B cell (primary cell): ENCODE measurements at regions not wholly inside any gene's neighbourhood (a gene's known extent, or its start where the extent isn't known, plus 50 kb on each side); places are given as distances from the start of the nearest gene placed in this dataset.

Source experiments
- ATAC-seq: fragments of 200-7000 bp; cut with Tn5 transposase; one replicate; pipeline ENCODE4 v1.10.0; 2021; ENCODE audit warnings: low read depth, mild to moderate bottlenecking, moderate number of reproducible peaks, moderate library complexity
- CTCF ChIA-PET: fragments of 350-600 bp; sonication (Branson Sonifier 250); formaldehyde crosslinking; loops from one replicate; lab custom pipeline; 2021; ENCODE audit warnings: antibody characterized with exemption, inconsistent platforms; lab: Charles Lee
- POLR2A ChIA-PET: fragments of 350-600 bp; sonication (Branson Sonifier 250); formaldehyde crosslinking; loops from one replicate; lab custom pipeline; 2021; ENCODE audit warnings: antibody characterized with exemption; lab: Charles Lee
- DNase-seq: peaks from one replicate; pipeline ENCODE4 v3.0.0; 2013
- H2AFZ ChIP-seq: 2 replicates; pipeline ENCODE4 v1.6.1; 2012; ENCODE audit warnings: mild to moderate bottlenecking, low read depth, low read length; ENCODE audit not compliant: insufficient read depth, poor library complexity, severe bottlenecking
- H3K27ac ChIP-seq, 2 donors: 1 replicate in 1 of 2; 2 replicates in 1 of 2; pipeline ENCODE4 v1.5.1; 2012 to 2013; ENCODE audit warnings: low read length in 2 of 2, mild to moderate bottlenecking in 2 of 2, moderate library complexity in 1 of 2
- H3K27me3 ChIP-seq, 4 experiments: fragments of 200-600 bp in 1 of 4; sonication (generic) in 1 of 4; replicated peaks in 1 of 4; 1 replicate in 2 of 4; 2 replicates in 2 of 4; pipeline versions ENCODE4 v1.6.1 to v1.7.0; 2013 to 2016; ENCODE audit warnings: low read length in 3 of 4, mild to moderate bottlenecking in 2 of 4, mixed read lengths in 1 of 4, moderate library complexity in 1 of 4; ENCODE audit not compliant: insufficient read depth in 4 of 4, control insufficient read depth in 3 of 4; ENCODE audit errors: control extremely low read depth in 1 of 4
- H3K36me3 ChIP-seq, 2 experiments: replicated peaks in 1 of 2; 1 replicate in 1 of 2; 2 replicates in 1 of 2; pipeline versions ENCODE4 v1.6.1 to v1.7.1; 2013; ENCODE audit warnings: low read length in 1 of 2; ENCODE audit not compliant: insufficient read depth in 2 of 2, control insufficient read depth in 1 of 2; ENCODE audit errors: control extremely low read depth in 1 of 2, extremely low read depth in 1 of 2
- H3K4me1 ChIP-seq, 2 donors: fragments of 200-600 bp in 1 of 2; sonication (generic) in 1 of 2; 1 replicate in 1 of 2; 2 replicates in 1 of 2; pipeline versions ENCODE4 v1.5.1 to v1.6.1; 2013 to 2017; ENCODE audit warnings: low read length in 2 of 2; ENCODE audit not compliant: control insufficient read depth in 2 of 2, insufficient read depth in 2 of 2
- H3K4me2 ChIP-seq: replicated peaks from 2 replicates; pipeline ENCODE3; 2012; ENCODE audit warnings: mild to moderate bottlenecking, low read depth, low read length; ENCODE audit not compliant: poor library complexity, severe bottlenecking
- H3K4me3 ChIP-seq, 5 experiments: fragments of 200-600 bp in 1 of 5; sonication (generic) in 1 of 5; 1 replicate in 3 of 5; 2 replicates in 2 of 5; pipeline versions ENCODE4 v1.5.1 to v1.7.0; 2011 to 2016; ENCODE audit warnings: low read length in 4 of 5, mild to moderate bottlenecking in 4 of 5, low read depth in 2 of 5, control low read depth in 1 of 5, moderate library complexity in 1 of 5; ENCODE audit not compliant: insufficient read depth in 1 of 5; ENCODE audit errors: control extremely low read depth in 1 of 5, extremely low read depth in 1 of 5
- H3K79me2 ChIP-seq: fragments of 200-600 bp; sonication (generic); one replicate; pipeline ENCODE4 v1.6.0; 2016; ENCODE audit warnings: low read length; ENCODE audit not compliant: control insufficient read depth, insufficient read depth
- H3K9ac ChIP-seq: fragments of 200-600 bp; sonication (generic); 2 replicates; pipeline ENCODE4 v1.6.1; 2017; ENCODE audit warnings: mild to moderate bottlenecking, low read length, moderate library complexity
- H3K9me3 ChIP-seq, 3 donors: one replicate each; pipeline versions ENCODE4 v1.6.1 to v1.7.1; 2013; ENCODE audit warnings: low read length in 2 of 3; ENCODE audit not compliant: control insufficient read depth in 2 of 3, insufficient read depth in 1 of 3; ENCODE audit errors: control extremely low read depth in 1 of 3
- H4K20me1 ChIP-seq: 2 replicates; pipeline ENCODE4 v1.6.0; 2012; ENCODE audit warnings: mild to moderate bottlenecking, low read length; ENCODE audit not compliant: insufficient read depth, control insufficient read depth, poor library complexity, severe bottlenecking
- H3K27ac Mint-ChIP-seq: one replicate; pipeline ENCODE4 v1.8.0; 2021; ENCODE audit warnings: mixed read lengths
- H3K27me3 Mint-ChIP-seq: one replicate; pipeline ENCODE4 v1.8.0; 2021; ENCODE audit warnings: mixed read lengths
- H3K4me1 Mint-ChIP-seq: one replicate; pipeline ENCODE4 v1.8.0; 2021; ENCODE audit warnings: mixed read lengths
- H3K4me3 Mint-ChIP-seq: one replicate; pipeline ENCODE4 v1.8.0; 2021; ENCODE audit warnings: mixed read lengths
- H3K9me3 Mint-ChIP-seq: one replicate; pipeline ENCODE4 v1.8.0; 2022; ENCODE audit warnings: mixed read lengths; ENCODE audit not compliant: insufficient read depth
- EZH2 ChIP-seq: IDR thresholded peaks from 2 replicates; pipeline ENCODE4 v1.6.1; 2012; ENCODE audit warnings: borderline replicate concordance, low read depth, mild to moderate bottlenecking, moderate library complexity, low read length; ENCODE audit not compliant: insufficient read depth, poor library complexity, severe bottlenecking
- WGBS: methylation state at CpG from one replicate; pipeline ENCODE4 v1.1.5; 2013; ENCODE audit warnings: missing lambda C conversion rate; ENCODE audit not compliant: insufficient coverage; 5-methylcytosine and 5-hydroxymethylcytosine counted together
- intact Hi-C: fragments of 100-400 bp; cut with micrococcal nuclease; formaldehyde crosslinking; loops from one replicate; pipeline ENCODE4 v1.10.0; 2022
- TF ChIP-seq, protein P1 (sequence below): fragments of 200-600 bp; IDR thresholded peaks from one replicate; pipeline ENCODE4 v1.8.0; 2022; ENCODE audit warnings: antibody characterized with exemption, mild to moderate bottlenecking

DNA sequence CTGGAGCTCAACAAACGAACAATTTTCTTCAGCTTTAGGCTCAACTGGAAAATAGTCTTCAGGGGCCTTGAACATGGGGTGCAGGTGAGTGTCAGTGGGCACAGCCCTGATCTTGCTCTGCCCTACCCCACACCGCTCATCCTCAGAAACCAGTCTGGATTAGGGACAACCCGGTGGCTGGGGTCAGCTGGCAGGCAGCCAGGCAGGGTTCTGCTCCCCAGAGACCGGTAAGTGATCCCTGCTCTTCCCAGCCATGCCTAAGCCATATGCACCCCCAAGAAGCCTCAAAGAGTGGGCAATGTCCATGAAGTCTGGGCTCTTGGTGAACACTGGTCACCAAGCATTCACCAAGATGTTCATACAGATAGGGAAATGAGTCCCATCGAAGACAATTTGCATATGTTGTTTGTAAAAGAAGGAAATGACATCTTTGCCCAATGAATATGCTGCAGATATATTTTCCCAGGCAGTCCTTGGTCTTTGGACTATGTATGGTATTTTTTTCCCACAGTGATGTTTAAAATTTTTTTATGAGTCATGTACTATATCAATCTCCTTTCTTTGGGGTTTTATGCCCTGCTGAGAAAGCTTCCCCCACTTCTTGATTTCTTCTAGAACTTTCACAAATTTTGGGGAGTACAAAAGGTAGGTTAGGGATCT is 63.9 kb upstream of the VASH1 start:
- H3K27ac Mint-ChIP-seq, result no peak overlapping the region
- no peak for ATAC-seq
- no peak overlapping the region for H3K9ac ChIP-seq

DNA sequence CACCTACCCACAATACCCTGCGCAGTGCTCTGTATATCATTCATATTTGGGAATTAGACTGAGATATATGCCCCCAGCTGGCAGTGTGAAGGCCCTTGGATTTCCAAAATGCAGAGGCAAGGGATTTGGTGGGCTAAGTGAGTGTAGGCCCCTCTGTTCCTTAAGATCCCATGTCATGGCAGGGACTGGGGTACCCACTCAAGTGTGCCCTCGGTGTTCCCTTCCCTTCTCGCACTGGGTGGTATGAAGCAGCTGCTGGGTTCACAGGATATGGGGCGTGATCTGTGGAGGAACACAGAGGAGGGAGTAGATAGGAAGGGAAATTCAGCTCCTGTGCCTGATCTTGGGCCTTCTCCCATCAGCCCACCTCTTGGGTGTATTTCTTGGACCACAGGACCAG is 63.1 kb upstream of the VASH1 start:
- DNase-seq (no peak), ATAC-seq (no peak)
- no peaks in the 10 kb centered on the region for H3K79me2 ChIP-seq
- no peak overlapping the region for H3K4me3 ChIP-seq
- H3K27me3 ChIP-seq, result peaks cover 0 to 2% (median 0%) of the 10 kb centered on the region in 4 experiments
- Mint-ChIP-seq H3K4me3 (no peak overlapping the region), H3K27ac (no peak overlapping the region), H3K4me1 (no peaks in the 10 kb centered on the region), H3K9me3 (no peaks in the 10 kb centered on the region), H3K27me3 (peaks cover 13% of the 10 kb centered on the region)
- H3K36me3 ChIP-seq, result no peaks in the 10 kb centered on the region
- no peaks in the 10 kb centered on the region for H4K20me1 ChIP-seq
- H3K4me1 ChIP-seq, result no peaks in the 10 kb centered on the region
- no peak overlapping the region for H2AFZ ChIP-seq
- intact Hi-C loops, result no loop called here
- TF ChIP-seq, protein P1, sequence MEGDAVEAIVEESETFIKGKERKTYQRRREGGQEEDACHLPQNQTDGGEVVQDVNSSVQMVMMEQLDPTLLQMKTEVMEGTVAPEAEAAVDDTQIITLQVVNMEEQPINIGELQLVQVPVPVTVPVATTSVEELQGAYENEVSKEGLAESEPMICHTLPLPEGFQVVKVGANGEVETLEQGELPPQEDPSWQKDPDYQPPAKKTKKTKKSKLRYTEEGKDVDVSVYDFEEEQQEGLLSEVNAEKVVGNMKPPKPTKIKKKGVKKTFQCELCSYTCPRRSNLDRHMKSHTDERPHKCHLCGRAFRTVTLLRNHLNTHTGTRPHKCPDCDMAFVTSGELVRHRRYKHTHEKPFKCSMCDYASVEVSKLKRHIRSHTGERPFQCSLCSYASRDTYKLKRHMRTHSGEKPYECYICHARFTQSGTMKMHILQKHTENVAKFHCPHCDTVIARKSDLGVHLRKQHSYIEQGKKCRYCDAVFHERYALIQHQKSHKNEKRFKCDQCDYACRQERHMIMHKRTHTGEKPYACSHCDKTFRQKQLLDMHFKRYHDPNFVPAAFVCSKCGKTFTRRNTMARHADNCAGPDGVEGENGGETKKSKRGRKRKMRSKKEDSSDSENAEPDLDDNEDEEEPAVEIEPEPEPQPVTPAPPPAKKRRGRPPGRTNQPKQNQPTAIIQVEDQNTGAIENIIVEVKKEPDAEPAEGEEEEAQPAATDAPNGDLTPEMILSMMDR, result no peak
- no peak for TF ChIP-seq EZH2
- no peak overlapping the region for H3K4me2 ChIP-seq
- no peak overlapping the region for H3K9ac ChIP-seq
- CTCF ChIA-PET, result interaction anchor here (1.6 to 3.9 kb wide), 2 partner anchors 12 to 86 kb away, joined by 3 to 15 read pairs; no protein-coding TSS in a partner anchor
- H3K9me3 ChIP-seq, result no peaks in the 10 kb centered on the region
- no CpG with 5 or more reads among the region's 4 CpGs for WGBS
- POLR2A ChIA-PET, result no interaction called here
- no peak overlapping the region for H3K27ac ChIP-seq

More for the DNA sequence above, 63.9 kb upstream of the VASH1 start:
- ChIA-PET CTCF (interaction anchor here (1.6 kb wide), 2 partner anchors 13 to 87 kb away, joined by 3 to 5 read pairs; no protein-coding TSS in a partner anchor), POLR2A (no interaction called here)
- no peaks in the 10 kb centered on the region for H3K4me1 Mint-ChIP-seq
- DNase-seq, result no peak
- intact Hi-C loops, result no loop called here
- H4K20me1 ChIP-seq, result no peaks in the 10 kb centered on the region
- WGBS, result 62% methylated on average over 4 of the region's 5 CpGs
- peaks cover 0 to 3% (median 0%) of the 10 kb centered on the region in 4 experiments for H3K27me3 ChIP-seq
- no peak overlapping the region for H3K4me3 ChIP-seq
- no peak overlapping the region for H2AFZ ChIP-seq
- H3K9me3 Mint-ChIP-seq, result no peaks in the 10 kb centered on the region
- H3K27ac ChIP-seq, result no peak overlapping the region
- H3K9me3 ChIP-seq, result no peaks in the 10 kb centered on the region
- H3K4me3 Mint-ChIP-seq, result no peak overlapping the region
- no peak for TF ChIP-seq EZH2
- TF ChIP-seq, protein P1, result no peak
- H3K27me3 Mint-ChIP-seq, result peaks cover 12% of the 10 kb centered on the region
- no peaks in the 10 kb centered on the region for H3K4me1 ChIP-seq
- no peaks in the 10 kb centered on the region for H3K79me2 ChIP-seq
- H3K4me2 ChIP-seq, result no peak overlapping the region
- no peaks in the 10 kb centered on the region for H3K36me3 ChIP-seq
